ENCODE measurements at regions not wholly inside any gene's neighbourhood (a gene's known extent, or its start where the extent isn't known, plus 50 kb on each side); places are given as distances from the start of the nearest gene placed in this dataset.

GRCh38 chr6:66896415-66896814, 1189.4 kb upstream of the EYS start:
- peaks cover 18% of the 10 kb centered on the region for H3K9me3 ChIP-seq (ENCODE audit: control insufficient read depth, low read length)
- no peak overlapping the region for H3K4me3 ChIP-seq (ENCODE audit: extremely low read depth, insufficient read depth, low read length, poor library complexity, severe bottlenecking)
- H3K36me3 ChIP-seq (ENCODE audit: control insufficient read depth, insufficient read depth, low read length): no peaks in the 10 kb centered on the region
- H3K27ac ChIP-seq (ENCODE audit: low read depth, low read length, severe bottlenecking): no peak overlapping the region
- H3K4me1 ChIP-seq (ENCODE audit: control insufficient read depth, insufficient read depth, low read length, poor library complexity, severe bottlenecking): no peaks in the 10 kb centered on the region
- WGBS, 2 experiments (ENCODE audit: insufficient coverage in 2 of 2): 94 to 100% methylated on average over 2 of the region's 5 CpGs

- Histone ChIP-seq H3K4me1 (ENCODE audit: control insufficient read depth, insufficient read depth, low read length, poor library complexity, severe bottlenecking) (no peaks in the 10 kb centered on the region), H3K9me3 (ENCODE audit: control insufficient read depth, low read length) (peaks cover 18% of the 10 kb centered on the region), H3K4me3 (ENCODE audit: extremely low read depth, insufficient read depth, low read length, poor library complexity, severe bottlenecking) (no peak overlapping the region), H3K36me3 (ENCODE audit: control insufficient read depth, insufficient read depth, low read length) (no peaks in the 10 kb centered on the region), H3K27ac (ENCODE audit: low read depth, low read length, severe bottlenecking) (no peak overlapping the region)
- WGBS, 2 experiments (ENCODE audit: insufficient coverage in 2 of 2): no CpG with 5 or more reads among the region's 1 CpG
These were observed 1176.4 kb upstream of the EYS start for GRCh38 chr6:66883453-66883852.

DNA sequence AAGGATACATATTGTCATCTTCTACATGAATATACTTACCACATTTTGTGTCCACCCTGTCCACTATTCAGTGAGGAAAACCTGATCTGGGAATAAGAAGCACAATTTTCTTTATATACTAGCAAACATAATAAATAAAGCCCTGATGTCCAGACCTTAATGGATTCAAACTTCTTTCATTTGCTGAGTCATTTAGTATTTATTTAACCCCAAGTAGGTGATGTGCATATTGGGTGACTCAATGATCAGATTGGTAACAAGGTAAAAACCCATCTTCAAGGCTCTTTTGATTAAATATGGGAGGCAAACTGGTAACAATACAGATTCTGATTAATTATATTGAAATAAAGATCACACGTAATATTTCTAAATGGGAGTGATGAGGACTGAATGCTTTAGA, 1159.8 kb upstream of the EYS start:
- Histone ChIP-seq H3K4me1 (ENCODE audit: control insufficient read depth, insufficient read depth, low read length, poor library complexity, severe bottlenecking) (no peaks in the 10 kb centered on the region), H3K9me3 (ENCODE audit: control insufficient read depth, low read length) (no peaks in the 10 kb centered on the region), H3K36me3 (ENCODE audit: control insufficient read depth, insufficient read depth, low read length) (no peaks in the 10 kb centered on the region), H3K4me3 (ENCODE audit: extremely low read depth, insufficient read depth, low read length, poor library complexity, severe bottlenecking) (no peak overlapping the region), H3K27ac (ENCODE audit: low read depth, low read length, severe bottlenecking) (no peak overlapping the region)
- no CpG with 5 or more reads among the region's 1 CpG for WGBS, 2 experiments (ENCODE audit: insufficient coverage in 2 of 2)

DNA sequence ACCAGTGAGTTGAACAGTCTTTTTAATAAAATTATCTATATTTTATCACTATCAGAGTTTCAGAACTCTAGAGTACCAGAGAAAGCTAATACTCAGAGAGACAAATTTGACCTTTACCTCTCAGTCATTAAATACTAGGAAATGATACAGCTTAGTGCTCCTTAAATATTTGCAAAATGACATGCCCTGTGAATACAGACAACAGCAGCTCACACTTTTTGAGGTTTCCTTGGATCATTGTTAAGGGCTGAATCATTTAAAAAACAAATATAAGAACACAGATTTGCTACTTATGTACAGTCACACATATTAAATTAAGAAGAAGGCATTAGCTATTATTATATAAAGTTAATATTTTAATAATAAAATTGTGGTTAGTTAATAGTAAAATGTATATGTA, 1158.7 kb upstream of the EYS start:
- H3K36me3 ChIP-seq (ENCODE audit: control insufficient read depth, insufficient read depth, low read length): no peaks in the 10 kb centered on the region
- no peaks in the 10 kb centered on the region for H3K9me3 ChIP-seq (ENCODE audit: control insufficient read depth, low read length)
- H3K4me1 ChIP-seq (ENCODE audit: control insufficient read depth, insufficient read depth, low read length, poor library complexity, severe bottlenecking): no peaks in the 10 kb centered on the region
- no peak overlapping the region for H3K4me3 ChIP-seq (ENCODE audit: extremely low read depth, insufficient read depth, low read length, poor library complexity, severe bottlenecking)
- no peak overlapping the region for H3K27ac ChIP-seq (ENCODE audit: low read depth, low read length, severe bottlenecking)

GRCh38 chr6:66861007-66861541, 1154.0 kb upstream of the EYS start:
- 100% methylated on average over 1 of the region's 2 CpGs; no CpG with 5 or more reads in 1 of the 2 experiments for WGBS, 2 experiments (ENCODE audit: insufficient coverage in 2 of 2)
- H3K27ac ChIP-seq (ENCODE audit: low read depth, low read length, severe bottlenecking): no peak overlapping the region
- no peak overlapping the region for H3K4me3 ChIP-seq (ENCODE audit: extremely low read depth, insufficient read depth, low read length, poor library complexity, severe bottlenecking)
- H3K4me1 ChIP-seq (ENCODE audit: control insufficient read depth, insufficient read depth, low read length, poor library complexity, severe bottlenecking): no peaks in the 10 kb centered on the region
- H3K36me3 ChIP-seq (ENCODE audit: control insufficient read depth, insufficient read depth, low read length): no peaks in the 10 kb centered on the region
- no peaks in the 10 kb centered on the region for H3K9me3 ChIP-seq (ENCODE audit: control insufficient read depth, low read length)

DNA sequence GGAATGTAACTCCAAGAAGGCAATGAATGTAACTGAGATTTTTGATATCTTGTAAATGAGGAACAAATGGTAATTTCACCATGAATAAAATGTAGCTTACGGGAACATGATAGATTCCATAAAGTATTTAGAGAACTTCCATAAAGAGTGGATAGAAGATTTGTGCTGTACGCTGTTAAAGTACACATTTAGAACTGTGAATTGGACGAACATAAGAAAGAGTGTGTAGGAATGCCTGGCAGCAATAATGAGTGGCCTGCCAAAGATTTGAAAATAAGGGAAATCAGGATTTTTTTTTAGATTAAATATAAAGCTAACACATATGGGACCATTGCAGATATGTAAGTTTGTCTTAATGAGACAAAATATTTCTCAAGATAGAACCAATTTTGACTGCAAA, 1153.3 kb upstream of the EYS start:
- H3K27ac ChIP-seq (ENCODE audit: low read depth, low read length, severe bottlenecking): no peak overlapping the region

DNA sequence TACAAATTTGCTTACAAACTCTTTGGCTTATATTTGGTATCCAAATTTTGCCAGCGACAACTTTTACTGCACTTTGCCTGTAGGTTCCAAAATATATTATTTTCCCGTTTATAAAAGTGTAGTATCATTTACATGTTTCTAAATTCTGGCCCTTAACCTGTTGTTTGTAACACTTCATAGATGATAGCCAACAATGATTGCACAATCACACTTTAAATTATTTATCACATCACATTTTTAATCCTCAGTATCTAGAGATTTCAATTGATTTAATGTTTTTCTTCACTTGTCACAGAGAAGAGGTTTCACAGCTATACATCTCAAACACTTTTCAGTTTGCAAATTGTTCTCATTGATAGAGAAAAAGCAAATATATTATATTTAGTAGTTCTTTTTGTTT, 1151.2 kb upstream of the EYS start:
- Histone ChIP-seq H3K9me3 (ENCODE audit: control insufficient read depth, low read length) (no peaks in the 10 kb centered on the region), H3K27ac (ENCODE audit: low read depth, low read length, severe bottlenecking) (no peak overlapping the region), H3K4me1 (ENCODE audit: control insufficient read depth, insufficient read depth, low read length, poor library complexity, severe bottlenecking) (no peaks in the 10 kb centered on the region), H3K36me3 (ENCODE audit: control insufficient read depth, insufficient read depth, low read length) (no peaks in the 10 kb centered on the region), H3K4me3 (ENCODE audit: extremely low read depth, insufficient read depth, low read length, poor library complexity, severe bottlenecking) (no peak overlapping the region)
- WGBS, 2 experiments (ENCODE audit: insufficient coverage in 2 of 2): no CpG with 5 or more reads among the region's 2 CpGs

More for the DNA sequence above, 1153.3 kb upstream of the EYS start:
- no peak overlapping the region for H3K4me3 ChIP-seq (ENCODE audit: extremely low read depth, insufficient read depth, low read length, poor library complexity, severe bottlenecking)
- H3K36me3 ChIP-seq (ENCODE audit: control insufficient read depth, insufficient read depth, low read length): no peaks in the 10 kb centered on the region
- WGBS, 2 experiments (ENCODE audit: insufficient coverage in 2 of 2): 83 to 86% methylated on average over 1 to 2 of the region's 3 CpGs
- H3K9me3 ChIP-seq (ENCODE audit: control insufficient read depth, low read length): no peaks in the 10 kb centered on the region
- H3K4me1 ChIP-seq (ENCODE audit: control insufficient read depth, insufficient read depth, low read length, poor library complexity, severe bottlenecking): no peaks in the 10 kb centered on the region

DNA sequence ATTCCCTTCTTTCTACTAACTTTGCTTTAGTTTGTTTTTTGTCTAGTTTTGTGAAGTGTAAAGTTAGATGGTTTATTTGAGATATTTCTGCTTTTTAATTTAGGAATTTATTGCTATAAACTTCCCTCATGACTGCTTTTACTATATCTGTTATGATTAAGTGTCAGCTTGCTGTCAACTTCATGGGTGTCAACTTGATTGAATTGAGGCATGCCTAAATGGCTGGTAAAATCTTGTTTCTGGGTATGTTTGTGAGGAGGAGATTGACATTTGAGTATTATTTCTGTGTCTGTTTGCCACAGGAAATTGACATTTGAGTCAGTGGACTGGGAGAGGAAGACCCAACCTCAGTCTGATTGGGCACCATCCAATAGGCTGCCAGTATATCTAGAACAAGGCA, 1147.0 kb upstream of the EYS start:
- H3K36me3 ChIP-seq (ENCODE audit: control insufficient read depth, insufficient read depth, low read length): no peaks in the 10 kb centered on the region
- H3K4me3 ChIP-seq (ENCODE audit: extremely low read depth, insufficient read depth, low read length, poor library complexity, severe bottlenecking): no peak overlapping the region
- H3K9me3 ChIP-seq (ENCODE audit: control insufficient read depth, low read length): no peaks in the 10 kb centered on the region
- no peaks in the 10 kb centered on the region for H3K4me1 ChIP-seq (ENCODE audit: control insufficient read depth, insufficient read depth, low read length, poor library complexity, severe bottlenecking)
- H3K27ac ChIP-seq (ENCODE audit: low read depth, low read length, severe bottlenecking): no peak overlapping the region

- Histone ChIP-seq H3K4me1 (ENCODE audit: control insufficient read depth, insufficient read depth, low read length, poor library complexity, severe bottlenecking) (no peaks in the 10 kb centered on the region), H3K27ac (ENCODE audit: low read depth, low read length, severe bottlenecking) (no peak overlapping the region), H3K4me3 (ENCODE audit: extremely low read depth, insufficient read depth, low read length, poor library complexity, severe bottlenecking) (no peak overlapping the region), H3K36me3 (ENCODE audit: control insufficient read depth, insufficient read depth, low read length) (no peaks in the 10 kb centered on the region), H3K9me3 (ENCODE audit: control insufficient read depth, low read length) (no peaks in the 10 kb centered on the region)
- 83% methylated on average over 1 of the region's 3 CpGs; no CpG with 5 or more reads in 1 of the 2 experiments for WGBS, 2 experiments (ENCODE audit: insufficient coverage in 2 of 2)
These were observed 1144.9 kb upstream of the EYS start for GRCh38 chr6:66851930-66852329.

GRCh38 chr6:66849843-66850242, 1142.8 kb upstream of the EYS start:
- no peaks in the 10 kb centered on the region for H3K36me3 ChIP-seq (ENCODE audit: control insufficient read depth, insufficient read depth, low read length)
- no peak overlapping the region for H3K27ac ChIP-seq (ENCODE audit: low read depth, low read length, severe bottlenecking)
- H3K4me1 ChIP-seq (ENCODE audit: control insufficient read depth, insufficient read depth, low read length, poor library complexity, severe bottlenecking): no peaks in the 10 kb centered on the region
- H3K4me3 ChIP-seq (ENCODE audit: extremely low read depth, insufficient read depth, low read length, poor library complexity, severe bottlenecking): no peak overlapping the region
- no peaks in the 10 kb centered on the region for H3K9me3 ChIP-seq (ENCODE audit: control insufficient read depth, low read length)

GRCh38 chr6:66848244-66848953, 1141.4 kb upstream of the EYS start:
- WGBS, 2 experiments (ENCODE audit: insufficient coverage in 2 of 2): 100% methylated on average over 2 of the region's 3 CpGs; no CpG with 5 or more reads in 1 of the 2 experiments

More at GRCh38 chr6:66848244-66848953, 1141.4 kb upstream of the EYS start:
- H3K27ac ChIP-seq (ENCODE audit: low read depth, low read length, severe bottlenecking): no peak overlapping the region
- no peaks in the 10 kb centered on the region for H3K9me3 ChIP-seq (ENCODE audit: control insufficient read depth, low read length)
- H3K36me3 ChIP-seq (ENCODE audit: control insufficient read depth, insufficient read depth, low read length): no peaks in the 10 kb centered on the region
- no peaks in the 10 kb centered on the region for H3K4me1 ChIP-seq (ENCODE audit: control insufficient read depth, insufficient read depth, low read length, poor library complexity, severe bottlenecking)
- no peak overlapping the region for H3K4me3 ChIP-seq (ENCODE audit: extremely low read depth, insufficient read depth, low read length, poor library complexity, severe bottlenecking)
